ENCODE measurements at regions not wholly inside any gene's neighbourhood (a gene's known extent, or its start where the extent isn't known, plus 50 kb on each side); places are given as distances from the start of the nearest gene placed in this dataset.

- no peak for DNase-seq (ENCODE audit: low spot score)
Observed at GRCh38 chr2:139314059-139314458, 533.9 kb upstream of the NXPH2 start.

- no peak for DNase-seq (ENCODE audit: low spot score)
Observed at GRCh38 chr2:139296672-139297209, 516.6 kb upstream of the NXPH2 start.

GRCh38 chr2:139293992-139294548, 513.9 kb upstream of the NXPH2 start:
- no peak for DNase-seq (ENCODE audit: low spot score)

DNA sequence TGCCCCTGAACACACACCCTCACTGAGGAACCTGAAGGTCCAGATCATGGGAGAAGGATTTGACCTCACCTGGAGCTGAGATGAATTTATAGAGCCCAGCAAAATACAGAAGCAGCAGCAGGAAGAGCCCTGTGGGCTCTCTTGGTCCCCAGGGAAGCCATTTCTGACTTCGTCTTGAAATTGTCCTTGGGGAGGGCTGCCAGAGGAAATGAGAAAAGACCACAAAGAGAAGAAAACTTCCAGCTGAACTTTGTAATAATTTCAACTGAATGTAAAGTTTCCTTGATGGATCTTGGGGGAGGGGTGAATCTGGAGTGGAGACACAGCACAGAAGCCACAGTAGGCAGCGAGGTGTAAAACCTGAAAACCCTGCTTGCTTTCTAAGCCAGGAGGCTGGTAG, 500.9 kb upstream of the NXPH2 start:
- DNase-seq (ENCODE audit: low spot score), result no peak

GRCh38 chr2:139271879-139272278, 491.7 kb upstream of the NXPH2 start:
- DNase-seq (ENCODE audit: low spot score), result no peak

GRCh38 chr2:139271149-139271548, 491.0 kb upstream of the NXPH2 start:
- DNase-seq (ENCODE audit: low spot score), result no peak

DNA sequence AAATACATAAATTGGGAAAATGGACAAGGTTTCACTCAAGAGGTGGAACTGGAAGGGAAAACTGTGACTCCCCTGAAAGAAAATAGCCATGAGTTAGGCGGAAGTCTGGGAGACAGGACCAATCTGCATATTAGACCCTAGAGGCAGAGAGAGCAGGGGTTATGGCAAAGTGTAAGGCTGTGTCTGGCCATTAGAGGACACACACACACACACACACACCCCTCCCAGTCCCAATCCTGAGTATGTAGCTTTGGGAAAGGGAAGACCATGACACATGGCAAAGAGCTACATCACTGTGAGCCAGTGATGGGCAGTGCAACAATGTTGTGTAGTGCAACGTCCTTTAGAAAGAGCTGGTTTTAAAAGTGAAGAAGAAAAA, 479.9 kb upstream of the NXPH2 start:
- DNase-seq (ENCODE audit: low spot score), result no peak

DNA sequence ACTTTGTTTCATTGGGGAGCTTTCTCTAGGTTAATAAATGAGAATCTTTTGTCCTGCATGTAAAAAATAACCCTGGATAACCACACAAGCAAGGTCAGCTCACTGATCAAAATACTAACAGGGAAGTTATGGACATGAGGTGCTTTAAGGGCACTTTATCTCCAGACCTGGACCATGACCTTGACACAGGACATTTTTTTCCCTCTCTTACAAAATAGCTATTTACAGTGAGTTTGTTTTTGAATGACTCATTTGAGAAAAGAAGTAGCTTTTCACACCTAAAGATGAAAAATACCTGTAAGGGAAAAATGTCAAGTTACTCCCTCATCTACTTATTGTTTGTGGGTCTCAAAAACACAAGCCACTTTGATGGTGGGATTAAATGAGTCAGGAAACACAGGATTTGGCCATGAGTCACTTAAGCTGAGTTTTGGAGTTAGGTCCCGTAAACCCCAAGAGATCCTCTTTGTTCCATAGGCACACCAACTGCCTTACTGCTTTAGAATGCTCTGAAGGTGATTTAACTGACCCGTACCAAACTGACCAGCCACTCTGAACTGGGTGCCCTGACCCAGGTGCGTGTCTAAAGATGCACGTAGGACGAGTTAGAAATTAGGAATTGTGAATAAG, 479.3 kb upstream of the NXPH2 start:
- DNase-seq (ENCODE audit: low spot score), result no peak

GRCh38 chr2:139241286-139241685, 461.1 kb upstream of the NXPH2 start:
- no peak for DNase-seq (ENCODE audit: low spot score)

- no peak for DNase-seq (ENCODE audit: low spot score)
Observed at GRCh38 chr2:139237023-139237422, 456.8 kb upstream of the NXPH2 start.

GRCh38 chr2:139230881-139231280, 450.7 kb upstream of the NXPH2 start:
- DNase-seq (ENCODE audit: low spot score), result no peak

DNA sequence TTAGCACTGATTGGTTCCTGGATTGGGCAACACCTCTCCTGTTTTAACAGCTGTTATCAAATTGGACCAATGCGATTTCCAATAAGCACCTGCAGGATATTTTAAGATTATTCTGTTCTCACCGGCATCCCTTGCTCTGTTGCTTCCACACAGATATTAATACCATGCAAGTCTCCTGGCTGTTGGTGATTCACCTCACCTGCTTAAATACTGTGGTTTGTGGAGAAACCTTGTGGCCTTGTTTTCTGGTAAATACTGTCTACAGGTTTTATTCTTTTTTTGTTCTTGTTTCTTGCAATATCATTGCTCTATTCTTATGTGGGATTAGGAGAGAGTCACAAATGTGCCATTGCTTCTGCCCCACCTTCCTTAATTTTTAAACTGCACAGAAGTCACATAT, 448.1 kb upstream of the NXPH2 start:
- DNase-seq (ENCODE audit: low spot score), result no peak

DNA sequence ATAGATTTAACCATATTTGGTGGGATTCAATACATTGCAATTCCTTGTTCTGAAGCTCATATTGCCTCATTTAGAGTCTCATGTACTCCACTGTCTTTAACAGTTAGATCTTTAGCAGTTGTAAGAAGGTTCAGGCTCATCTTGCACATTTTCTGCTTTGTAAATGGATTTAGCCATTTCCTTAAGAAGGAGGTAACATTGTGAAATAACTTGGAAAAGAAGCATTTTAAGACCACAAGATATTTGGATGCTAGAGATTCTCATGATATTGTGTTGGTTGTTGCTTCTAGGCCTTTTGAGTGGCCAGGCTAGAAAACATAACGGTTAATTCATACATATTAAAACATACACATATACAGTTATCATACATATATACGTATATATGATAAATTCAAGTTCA, 445.8 kb upstream of the NXPH2 start:
- DNase-seq (ENCODE audit: low spot score), result no peak

DNA sequence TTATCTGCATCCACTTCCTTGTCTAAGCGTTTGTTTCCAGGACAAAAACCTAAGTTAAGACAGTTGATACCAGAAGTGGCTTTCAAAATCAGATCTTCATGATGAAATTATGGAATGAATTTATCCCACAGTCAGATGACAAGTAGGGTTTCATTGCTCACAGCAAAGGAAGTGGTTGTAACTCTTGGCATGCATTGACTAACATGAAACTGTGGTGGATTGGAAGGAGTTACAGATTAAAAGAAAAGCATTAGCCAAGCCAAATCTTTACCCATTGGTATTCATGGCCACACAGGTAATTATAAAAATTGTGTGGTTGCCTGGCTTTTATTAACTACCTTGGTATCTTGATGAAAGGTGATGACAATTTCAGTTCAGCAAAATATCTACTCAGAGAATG, 438.0 kb upstream of the NXPH2 start:
- no peak for DNase-seq (ENCODE audit: low spot score)

DNA sequence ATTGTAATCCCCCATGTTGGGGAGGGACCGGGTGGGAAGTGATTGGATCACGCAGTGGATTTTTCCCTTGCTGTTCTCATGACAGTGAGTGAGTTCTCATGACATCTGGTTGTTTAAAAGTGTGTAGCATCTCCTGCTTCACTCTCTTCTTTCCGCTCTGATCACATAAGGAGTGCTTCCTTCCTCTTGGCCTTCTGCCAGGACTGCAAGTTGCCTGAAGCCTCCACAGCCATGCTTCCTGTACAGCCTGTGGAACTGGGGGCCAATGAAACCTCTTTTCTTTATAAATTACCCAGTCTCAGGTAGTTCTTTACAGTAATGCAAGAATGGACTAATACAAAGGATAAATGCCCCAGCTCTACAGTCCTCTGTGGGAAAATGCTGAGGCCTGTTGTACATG, 437.5 kb upstream of the NXPH2 start:
- DNase-seq (ENCODE audit: low spot score), result no peak

GRCh38 chr2:139216435-139216834, 436.2 kb upstream of the NXPH2 start:
- no peak for DNase-seq (ENCODE audit: low spot score)

DNA sequence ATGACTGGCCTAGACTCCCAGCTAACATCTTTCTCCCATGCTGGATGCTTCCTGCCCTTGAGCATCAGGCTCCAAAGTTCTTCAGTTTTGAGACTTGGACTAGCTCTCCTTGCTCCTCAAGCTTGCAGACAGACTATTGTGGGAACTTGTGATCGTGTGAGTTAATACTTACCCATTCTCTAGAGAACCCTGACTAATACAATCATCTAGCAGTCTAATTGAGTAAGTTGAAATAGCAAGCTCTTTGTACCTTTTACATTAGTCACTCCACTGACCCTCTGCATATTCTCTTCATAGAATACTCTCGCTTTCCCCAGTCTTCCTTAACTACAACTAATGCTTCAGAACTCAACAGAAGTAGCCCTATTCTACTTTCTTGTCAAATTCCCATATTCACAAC, 434.6 kb upstream of the NXPH2 start:
- no peak for DNase-seq (ENCODE audit: low spot score)

GRCh38 chr2:139209586-139209985, 429.4 kb upstream of the NXPH2 start:
- DNase-seq (ENCODE audit: low spot score), result no peak

DNA sequence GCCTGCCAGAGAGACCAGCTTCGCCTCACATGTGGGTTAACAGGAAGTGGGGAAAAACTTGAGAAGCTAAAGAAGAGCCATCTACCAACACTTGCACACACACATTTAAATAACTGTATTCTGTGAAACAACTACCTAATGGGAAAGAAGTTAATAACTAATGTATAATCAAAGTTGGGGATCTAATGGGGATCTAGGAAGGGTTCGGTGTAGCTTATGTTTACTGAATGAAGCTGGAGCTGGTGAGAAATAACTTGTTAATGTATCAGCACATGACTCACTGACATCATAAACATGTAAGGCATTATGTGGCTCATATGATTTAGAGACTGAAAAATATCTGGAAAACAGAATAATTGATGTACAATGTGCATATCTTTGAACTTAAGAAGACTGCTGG, 421.3 kb upstream of the NXPH2 start:
- DNase-seq (ENCODE audit: low spot score), result no peak

DNA sequence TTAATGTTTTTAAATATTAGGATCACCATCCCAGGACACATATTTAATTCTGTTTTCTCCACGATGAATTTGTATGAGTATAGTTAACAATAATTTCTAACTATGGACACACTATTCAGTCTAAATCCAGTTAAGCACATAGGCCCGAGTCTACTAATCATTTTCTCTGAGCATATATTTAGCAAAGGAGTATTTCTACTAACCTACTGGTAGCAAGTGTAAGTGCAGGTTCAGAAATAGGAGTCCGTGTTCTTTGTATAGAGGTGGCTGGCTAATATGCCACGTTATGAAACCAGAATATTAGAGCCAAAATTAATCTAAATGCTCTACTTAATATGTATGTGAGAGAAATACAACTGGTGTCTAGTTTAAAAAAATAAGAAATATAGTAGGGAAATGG, 416.6 kb upstream of the NXPH2 start:
- DNase-seq (ENCODE audit: low spot score), result no peak

DNA sequence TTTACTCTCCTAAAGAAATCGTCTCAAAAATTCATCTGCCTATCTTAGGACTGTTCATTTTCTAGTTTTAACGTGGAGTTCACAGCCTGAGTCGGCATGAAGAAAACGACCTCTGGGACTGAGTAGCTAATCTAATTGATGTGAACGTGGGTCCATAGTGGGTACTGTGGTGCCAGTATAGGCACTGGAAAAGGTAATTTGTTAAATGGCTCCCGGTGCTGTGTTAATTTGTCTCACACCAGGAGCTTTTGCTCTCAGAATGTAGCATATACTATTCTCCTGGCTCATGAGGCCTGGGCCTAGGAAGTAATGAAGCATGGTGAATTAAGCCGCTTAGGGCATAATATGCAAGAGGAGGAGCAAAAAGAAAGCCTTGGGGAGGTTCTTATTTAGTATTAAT, 414.4 kb upstream of the NXPH2 start:
- no peak for DNase-seq (ENCODE audit: low spot score)

DNA sequence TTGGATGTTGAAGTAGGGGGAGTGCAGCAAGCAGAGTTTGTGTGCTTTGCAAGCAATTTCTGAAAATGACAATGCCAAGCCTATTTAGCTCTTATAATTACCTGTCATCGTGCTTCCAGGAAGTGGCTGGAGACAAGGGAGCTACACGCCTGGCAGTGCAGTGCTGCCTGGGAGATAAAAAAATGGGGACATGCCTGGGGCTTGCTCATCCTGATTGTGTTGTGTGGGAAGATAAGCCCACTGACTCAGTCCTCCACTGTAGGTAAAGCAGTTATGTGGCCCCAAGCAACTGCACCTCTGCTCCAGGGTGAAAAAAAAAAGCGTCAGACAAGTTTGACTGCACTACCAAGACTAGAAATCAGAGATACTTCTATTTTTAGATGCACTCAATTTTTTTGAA, 396.9 kb upstream of the NXPH2 start:
- no peak for DNase-seq (ENCODE audit: low spot score)

GRCh38 chr2:139175510-139175909, 395.3 kb upstream of the NXPH2 start:
- no peak for DNase-seq (ENCODE audit: low spot score)

DNA sequence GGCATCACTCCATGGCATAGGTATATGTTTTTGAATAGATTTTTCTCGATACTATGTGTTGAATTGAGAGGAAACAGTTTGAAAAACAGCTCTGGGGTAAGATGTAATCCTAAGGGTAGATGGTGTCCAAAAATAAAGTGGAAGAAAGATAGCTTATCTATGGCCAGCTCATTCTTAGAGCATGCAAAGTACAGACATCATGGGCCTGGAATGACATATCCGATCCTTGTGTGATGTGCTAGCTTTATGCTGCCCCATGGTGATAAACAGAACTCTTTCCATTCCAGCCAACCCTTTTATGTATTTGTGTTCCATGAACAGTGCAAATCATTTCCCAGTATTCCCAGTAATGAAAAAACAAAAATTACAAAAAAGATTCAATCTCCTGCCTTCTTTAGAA, 390.2 kb upstream of the NXPH2 start:
- no peak for DNase-seq (ENCODE audit: low spot score)
